Right cardiac atrium (tissue), 5 donors: ENCODE measurements at regions not wholly inside any gene's neighbourhood (a gene's known extent, or its start where the extent isn't known, plus 50 kb on each side); places are given as distances from the start of the nearest gene placed in this dataset.

Source experiments
- ATAC-seq, 2 donors: fragments of 200-7000 bp; cut with Tn5 transposase; one replicate each; pipeline versions ENCODE4 v1.8.0 to v1.9.1; 2020; ENCODE audit warnings: moderate library complexity in 2 of 2, mild to moderate bottlenecking in 1 of 2
- DNase-seq, 3 donors: peaks; one replicate each; pipeline ENCODE4 v3.0.0-alpha.2; 2020
- H3K27ac ChIP-seq: one replicate; pipeline ENCODE4 v1.5.1; 2013; ENCODE audit warnings: mild to moderate bottlenecking, low read length, control low read depth, moderate library complexity
- H3K27me3 ChIP-seq: one replicate; pipeline ENCODE4 v1.6.1; 2013; ENCODE audit not compliant: control insufficient read depth, insufficient read depth
- H3K4me1 ChIP-seq: one replicate; pipeline ENCODE4 v1.6.1; 2013; ENCODE audit warnings: low read length; ENCODE audit not compliant: control insufficient read depth, insufficient read depth
- H3K4me3 ChIP-seq: one replicate; pipeline ENCODE4 v1.5.1; 2013; ENCODE audit warnings: low read length, control low read depth
- H3K9me3 ChIP-seq: one replicate; pipeline ENCODE4 v1.6.1; 2013; ENCODE audit warnings: low read length; ENCODE audit not compliant: control insufficient read depth
- WGBS: extraction: QIAGEN DNeasy Blood & Tissue Kit; methylation state at CpG from one replicate; pipeline ENCODE4 v1.1.7; 2013; 5-methylcytosine and 5-hydroxymethylcytosine counted together
- intact Hi-C, 4 donors: fragments of 100-400 bp; cut with DNase I; formaldehyde crosslinking; loops; one replicate each; pipeline versions ENCODE4 v1.11.0 to v1.14.0; 2022 to 2023
- donor health status: healthy with polysubstance abuse.
- donor health status: DM: no; HTN: yes; CAD: no.
- donor health status: DM: no; HTN: no; CAD: no.
- donor health status: DM: no; HTN: yes; CAD: no; lungs with severe emphysema.
- donor health status: DM: yes; HTN: yes; CAD: no.

GRCh38 chr13:23488442-23488841 lies 54.9 kb upstream of the SACS start:
- WGBS = 20% methylated on average over 6 of the region's 6 CpGs
- ATAC-seq (peak; percentile 79 to 88), DNase-seq (no peak)
- intact Hi-C loops = no loop called here
- no peak overlapping the region for H3K4me3 ChIP-seq
- no peaks in the 10 kb centered on the region for H3K4me1 ChIP-seq
- H3K27ac ChIP-seq = no peak overlapping the region
- H3K27me3 ChIP-seq = no peaks in the 10 kb centered on the region
- no peaks in the 10 kb centered on the region for H3K9me3 ChIP-seq

- DNase-seq (no peak), ATAC-seq (no peak)
- H3K27ac ChIP-seq = no peak overlapping the region
- H3K4me1 ChIP-seq = no peaks in the 10 kb centered on the region
- no peaks in the 10 kb centered on the region for H3K27me3 ChIP-seq
- 86% methylated on average over 2 of the region's 2 CpGs for WGBS
- intact Hi-C loops = no loop called here
- H3K9me3 ChIP-seq = no peaks in the 10 kb centered on the region
- H3K4me3 ChIP-seq = no peak overlapping the region
Measured at GRCh38 chr13:23496255-23496654, 62.8 kb upstream of the SACS start.

GRCh38 chr13:23497191-23497590 lies 63.7 kb upstream of the SACS start:
- no peak overlapping the region for H3K27ac ChIP-seq
- intact Hi-C loops = no loop called here
- no peak for DNase-seq
- 86% methylated on average over 6 of the region's 6 CpGs for WGBS
- no peaks in the 10 kb centered on the region for H3K4me1 ChIP-seq
- H3K27me3 ChIP-seq = no peaks in the 10 kb centered on the region
- H3K4me3 ChIP-seq = no peak overlapping the region
- ATAC-seq = no peak
- H3K9me3 ChIP-seq = no peaks in the 10 kb centered on the region

GRCh38 chr13:23500849-23501248 lies 67.3 kb upstream of the SACS start:
- intact Hi-C loops = no loop called here
- H3K4me1 ChIP-seq = no peaks in the 10 kb centered on the region
- DNase-seq (no peak), ATAC-seq (no peak)
- H3K27me3 ChIP-seq = no peaks in the 10 kb centered on the region
- WGBS = 66% methylated on average over 4 of the region's 4 CpGs
- H3K4me3 ChIP-seq = no peak overlapping the region
- no peak overlapping the region for H3K27ac ChIP-seq
- no peaks in the 10 kb centered on the region for H3K9me3 ChIP-seq

- Histone ChIP-seq H3K4me3 (no peak overlapping the region), H3K4me1 (peaks cover 2% of the 10 kb centered on the region), H3K9me3 (no peaks in the 10 kb centered on the region), H3K27ac (no peak overlapping the region), H3K27me3 (no peaks in the 10 kb centered on the region)
- no peak for ATAC-seq
- DNase-seq = no peak
- 92% methylated on average over 5 of the region's 5 CpGs for WGBS
- intact Hi-C loops = no loop called here
Measured at GRCh38 chr13:23504180-23504579, 66.0 kb upstream of the TNFRSF19 start.

- intact Hi-C loops = no loop called here
- peaks cover 2% of the 10 kb centered on the region for H3K4me1 ChIP-seq
- no peaks in the 10 kb centered on the region for H3K27me3 ChIP-seq
- no peak overlapping the region for H3K27ac ChIP-seq
- 46% methylated on average over 8 of the region's 8 CpGs for WGBS
- H3K9me3 ChIP-seq = no peaks in the 10 kb centered on the region
- DNase-seq = peak in 1 of 3 donors; percentile 47
- ATAC-seq = peak; percentile 26 to 33
- H3K4me3 ChIP-seq = no peak overlapping the region
Measured at GRCh38 chr13:23505007-23505406, 65.2 kb upstream of the TNFRSF19 start.

GRCh38 chr13:23506071-23506806 lies 64.0 kb upstream of the TNFRSF19 start:
- intact Hi-C loops = no loop called here

GRCh38 chr13:23506807-23507291 lies 63.4 kb upstream of the TNFRSF19 start:
- intact Hi-C loops = no loop called here
- Histone ChIP-seq H3K27me3 (no peaks in the 10 kb centered on the region), H3K4me3 (no peak overlapping the region), H3K9me3 (no peaks in the 10 kb centered on the region), H3K27ac (peak overlapping the region; percentile 2), H3K4me1 (peaks cover 2% of the 10 kb centered on the region)
- ATAC-seq = peak in 1 of 2 donors; percentile 73
- 52% methylated on average over 11 of the region's 11 CpGs for WGBS
- DNase-seq = no peak

More at GRCh38 chr13:23506071-23506806, 64.0 kb upstream of the TNFRSF19 start:
- Histone ChIP-seq H3K9me3 (no peaks in the 10 kb centered on the region), H3K4me3 (no peak overlapping the region), H3K27me3 (no peaks in the 10 kb centered on the region), H3K4me1 (peaks cover 2% of the 10 kb centered on the region), H3K27ac (peak overlapping the region; percentile 37)
- 37% methylated on average over 8 of the region's 8 CpGs for WGBS
- peak; percentile 47 to 60 for ATAC-seq
- DNase-seq = no peak

- Histone ChIP-seq H3K4me1 (peaks cover 2% of the 10 kb centered on the region), H3K27ac (no peak overlapping the region)
- intact Hi-C loops = loop anchor here in 1 of 4 donors (5.0 kb wide), 1 partner anchor 62 kb away; the partner anchor contains the start of gene TNFRSF19
Measured at GRCh38 chr13:23509781-23510543, 60.2 kb upstream of the TNFRSF19 start.

GRCh38 chr13:23510544-23510916 lies 59.7 kb upstream of the TNFRSF19 start:
- intact Hi-C loops = loop anchor here in 1 of 4 donors (5.0 kb wide), 1 partner anchor 62 kb away; the partner anchor contains the start of gene TNFRSF19
- no peaks in the 10 kb centered on the region for H3K9me3 ChIP-seq
- no peak overlapping the region for H3K4me3 ChIP-seq
- WGBS = 39% methylated on average over 1 of the region's 1 CpG
- H3K27ac ChIP-seq = no peak overlapping the region
- no peaks in the 10 kb centered on the region for H3K27me3 ChIP-seq
- DNase-seq (no peak), ATAC-seq (no peak)
- peaks cover 2% of the 10 kb centered on the region for H3K4me1 ChIP-seq

More at GRCh38 chr13:23509781-23510543, 60.2 kb upstream of the TNFRSF19 start:
- WGBS = 77% methylated on average over 7 of the region's 7 CpGs
- Histone ChIP-seq H3K9me3 (no peaks in the 10 kb centered on the region), H3K27me3 (no peaks in the 10 kb centered on the region), H3K4me3 (no peak overlapping the region)
- DNase-seq (no peak), ATAC-seq (no peak)
